MM.1S (cell line): ENCODE measurements at regions not wholly inside any gene's neighbourhood (a gene's known extent, or its start where the extent isn't known, plus 50 kb on each side); places are given as distances from the start of the nearest gene placed in this dataset.

Source experiments
- CTCF ChIP-seq: fragments of 300-600 bp; sonication (generic); IDR thresholded peaks from 2 replicates; pipeline ENCODE4 v1.5.1; 2016; ENCODE audit warnings: antibody characterized with exemption, low read length, mixed read lengths
- EZH2 ChIP-seq: fragments of 300-600 bp; sonication (generic); optimal IDR thresholded peaks from 2 replicates; pipeline ENCODE3; 2017; ENCODE audit warnings: low read depth, mild to moderate bottlenecking, antibody characterized with exemption, low read length, mixed read lengths

GRCh38 chr7:45494885-45495284 is 79.3 kb upstream of the ADCY1 start:
- TF ChIP-seq CTCF (no peak), EZH2 (no peak)
